ENCODE measurements at regions not wholly inside any gene's neighbourhood (a gene's known extent, or its start where the extent isn't known, plus 50 kb on each side); places are given as distances from the start of the nearest gene placed in this dataset.

DNA sequence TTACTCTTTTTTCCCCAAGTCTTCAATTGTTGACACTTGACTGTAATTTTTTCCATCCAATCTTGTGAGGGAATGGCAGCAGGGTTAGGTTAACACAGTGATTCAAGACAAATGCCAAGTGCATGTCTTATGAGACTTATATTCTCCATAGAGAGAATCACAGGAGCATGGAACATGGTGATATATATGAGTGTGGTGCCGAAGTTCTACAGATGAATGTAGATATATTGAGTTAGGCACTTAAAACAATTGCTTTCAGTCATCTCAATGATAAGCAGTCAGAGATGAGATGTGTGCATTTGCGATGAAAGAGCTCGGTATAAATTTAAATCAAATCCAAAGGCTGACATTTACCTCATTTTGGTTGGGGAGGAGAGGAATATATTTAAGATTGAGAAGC, 211.2 kb downstream of the CDH10 start:
- TF ChIP-seq, protein P1, sequence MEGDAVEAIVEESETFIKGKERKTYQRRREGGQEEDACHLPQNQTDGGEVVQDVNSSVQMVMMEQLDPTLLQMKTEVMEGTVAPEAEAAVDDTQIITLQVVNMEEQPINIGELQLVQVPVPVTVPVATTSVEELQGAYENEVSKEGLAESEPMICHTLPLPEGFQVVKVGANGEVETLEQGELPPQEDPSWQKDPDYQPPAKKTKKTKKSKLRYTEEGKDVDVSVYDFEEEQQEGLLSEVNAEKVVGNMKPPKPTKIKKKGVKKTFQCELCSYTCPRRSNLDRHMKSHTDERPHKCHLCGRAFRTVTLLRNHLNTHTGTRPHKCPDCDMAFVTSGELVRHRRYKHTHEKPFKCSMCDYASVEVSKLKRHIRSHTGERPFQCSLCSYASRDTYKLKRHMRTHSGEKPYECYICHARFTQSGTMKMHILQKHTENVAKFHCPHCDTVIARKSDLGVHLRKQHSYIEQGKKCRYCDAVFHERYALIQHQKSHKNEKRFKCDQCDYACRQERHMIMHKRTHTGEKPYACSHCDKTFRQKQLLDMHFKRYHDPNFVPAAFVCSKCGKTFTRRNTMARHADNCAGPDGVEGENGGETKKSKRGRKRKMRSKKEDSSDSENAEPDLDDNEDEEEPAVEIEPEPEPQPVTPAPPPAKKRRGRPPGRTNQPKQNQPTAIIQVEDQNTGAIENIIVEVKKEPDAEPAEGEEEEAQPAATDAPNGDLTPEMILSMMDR (IDR thresholded peaks at IDR 0.05; ENCODE audit: low read depth, low read length, poor library complexity, severe bottlenecking), result no peak
- TF ChIP-seq EZH2phosphoT487 (IDR thresholded peaks at IDR 0.05; ENCODE audit: borderline replicate concordance, low read length), result no peak
